C4-2B (cell line): ENCODE measurements at regions not wholly inside any gene's neighbourhood (a gene's known extent, or its start where the extent isn't known, plus 50 kb on each side); places are given as distances from the start of the nearest gene placed in this dataset.

Source experiments
- ZFX ChIP-seq: fragments of 450-650 bp; IDR thresholded peaks from 2 replicates; pipeline ENCODE4 v1.6.1; 2017
- TF ChIP-seq, protein P1 (sequence below): fragments of 450-650 bp; conservative IDR thresholded peaks from 2 replicates; pipeline ENCODE4 v1.5.1; 2017; ENCODE audit warnings: mild to moderate bottlenecking

DNA sequence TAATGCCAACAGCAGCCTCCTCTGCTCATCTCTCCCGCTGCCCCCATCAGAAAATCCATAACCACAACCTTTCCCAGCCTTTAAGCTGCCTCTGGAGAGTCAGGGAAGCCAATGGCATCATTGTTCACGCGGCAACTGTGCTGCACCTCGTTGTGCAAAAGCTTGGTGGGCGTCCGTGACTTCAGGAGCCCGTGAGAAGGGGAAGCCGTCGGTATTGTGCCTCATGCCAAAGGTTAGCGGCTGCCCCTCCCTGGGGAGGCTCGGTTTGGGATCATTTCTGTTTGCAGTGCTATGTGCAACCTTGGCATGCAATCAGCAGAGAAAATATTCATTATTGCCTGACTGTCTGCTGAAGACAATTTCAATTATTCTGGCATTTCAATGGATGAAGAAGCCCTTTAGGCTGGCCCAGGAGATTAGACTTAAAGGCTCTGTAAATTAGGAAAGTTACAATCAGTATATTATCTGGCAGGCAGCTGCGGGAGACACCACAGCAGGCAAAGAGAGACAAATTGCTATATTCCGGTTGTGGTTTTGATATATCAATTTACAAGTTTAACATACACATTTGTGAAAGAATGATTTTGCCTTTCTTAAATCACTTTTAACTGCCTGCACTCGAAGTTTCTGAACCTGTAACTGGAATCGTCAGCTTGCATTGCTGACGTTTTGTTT, 244.5 kb downstream of the GATA3 start:
- TF ChIP-seq, protein P1, sequence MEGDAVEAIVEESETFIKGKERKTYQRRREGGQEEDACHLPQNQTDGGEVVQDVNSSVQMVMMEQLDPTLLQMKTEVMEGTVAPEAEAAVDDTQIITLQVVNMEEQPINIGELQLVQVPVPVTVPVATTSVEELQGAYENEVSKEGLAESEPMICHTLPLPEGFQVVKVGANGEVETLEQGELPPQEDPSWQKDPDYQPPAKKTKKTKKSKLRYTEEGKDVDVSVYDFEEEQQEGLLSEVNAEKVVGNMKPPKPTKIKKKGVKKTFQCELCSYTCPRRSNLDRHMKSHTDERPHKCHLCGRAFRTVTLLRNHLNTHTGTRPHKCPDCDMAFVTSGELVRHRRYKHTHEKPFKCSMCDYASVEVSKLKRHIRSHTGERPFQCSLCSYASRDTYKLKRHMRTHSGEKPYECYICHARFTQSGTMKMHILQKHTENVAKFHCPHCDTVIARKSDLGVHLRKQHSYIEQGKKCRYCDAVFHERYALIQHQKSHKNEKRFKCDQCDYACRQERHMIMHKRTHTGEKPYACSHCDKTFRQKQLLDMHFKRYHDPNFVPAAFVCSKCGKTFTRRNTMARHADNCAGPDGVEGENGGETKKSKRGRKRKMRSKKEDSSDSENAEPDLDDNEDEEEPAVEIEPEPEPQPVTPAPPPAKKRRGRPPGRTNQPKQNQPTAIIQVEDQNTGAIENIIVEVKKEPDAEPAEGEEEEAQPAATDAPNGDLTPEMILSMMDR, result no peak
- no peak for TF ChIP-seq ZFX
